ENCODE measurements at regions not wholly inside any gene's neighbourhood (a gene's known extent, or its start where the extent isn't known, plus 50 kb on each side); places are given as distances from the start of the nearest gene placed in this dataset.

DNA sequence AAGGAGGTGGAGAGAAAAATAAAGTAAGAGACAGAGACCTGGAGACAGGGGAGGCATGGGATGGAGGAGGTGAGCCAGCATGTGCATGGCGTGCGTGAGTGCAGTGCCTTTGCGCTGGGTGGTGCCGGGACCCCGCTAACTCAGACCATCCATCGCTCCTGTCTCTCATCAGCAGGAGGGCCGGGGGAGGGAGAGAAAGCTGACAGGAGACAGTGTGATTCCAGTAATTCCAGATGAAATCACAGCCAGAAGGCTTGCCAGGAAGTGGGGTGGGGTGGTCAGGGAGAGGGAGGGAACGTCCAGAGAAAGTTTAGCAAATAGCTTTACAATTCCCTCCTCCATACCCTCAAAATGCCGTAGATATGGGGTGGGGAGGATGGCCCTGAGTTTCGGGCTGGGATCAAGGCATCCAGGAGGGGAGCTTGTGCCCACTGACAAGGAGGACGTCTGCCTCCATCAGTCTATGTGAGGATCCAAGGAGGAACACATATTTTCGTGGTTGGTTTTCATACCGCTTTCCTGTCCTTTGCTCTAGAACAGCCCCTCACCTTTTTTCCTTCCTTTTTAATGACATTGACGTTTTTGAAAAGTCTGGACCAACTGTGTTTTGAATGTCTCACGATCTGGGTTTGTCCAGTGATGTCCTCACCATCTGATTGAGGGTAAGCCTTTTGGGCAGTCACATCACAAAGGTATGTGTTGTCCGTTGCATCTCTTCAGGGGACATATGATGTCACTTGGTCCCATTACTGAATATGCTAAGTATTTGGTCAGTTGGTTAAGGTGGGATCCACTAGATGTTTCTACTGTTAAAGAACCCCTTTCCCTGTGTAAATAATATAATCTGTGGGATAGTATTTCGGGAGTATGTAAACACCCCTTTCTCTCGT is 567.3 kb downstream of the MIAT start:
- POLR2A ChIA-PET: no interaction called here

DNA sequence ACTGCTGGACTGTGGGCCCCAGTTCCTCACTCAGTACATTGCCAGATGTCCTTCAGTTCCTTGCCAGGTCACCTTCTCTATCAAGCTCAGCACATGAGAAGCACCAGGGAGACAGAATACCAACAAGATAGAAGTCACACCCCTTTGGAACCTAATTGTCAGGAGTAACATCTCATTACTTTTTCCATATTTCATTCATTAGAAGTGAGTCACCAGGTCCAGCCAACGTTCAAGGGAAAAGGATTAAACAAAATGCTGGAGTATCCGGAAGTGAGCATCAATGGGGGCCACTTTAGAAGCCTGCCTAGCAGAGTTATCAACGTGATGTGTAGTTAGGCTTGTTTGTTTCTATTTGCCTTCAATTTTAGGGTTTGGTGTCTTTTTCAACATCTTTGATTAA is 569.3 kb downstream of the MIAT start:
- ChIA-PET CTCF (no interaction called here), POLR2A (no interaction called here)

More for the DNA sequence above, 567.3 kb downstream of the MIAT start:
- CTCF ChIA-PET: no interaction called here

DNA sequence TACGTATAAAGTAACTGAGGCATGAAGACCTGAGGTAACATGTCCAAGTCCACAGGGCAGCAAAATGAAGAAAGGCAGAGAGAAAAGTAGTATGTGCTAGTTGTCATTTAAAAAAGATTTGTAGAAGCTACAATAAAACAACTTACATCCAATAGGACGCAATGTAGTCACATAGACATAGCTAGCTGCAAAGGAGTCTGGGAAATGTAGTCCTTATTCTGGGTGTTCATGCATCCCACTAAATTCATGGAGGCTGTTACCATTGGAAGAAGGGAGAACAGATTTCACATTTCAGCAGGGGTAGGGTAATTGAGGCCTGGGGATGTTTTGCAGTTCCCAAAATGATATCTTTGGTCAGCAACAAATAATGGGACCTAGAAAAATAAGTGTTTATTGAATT is 571.4 kb downstream of the MIAT start:
- ChIA-PET CTCF (no interaction called here), POLR2A (no interaction called here)

DNA sequence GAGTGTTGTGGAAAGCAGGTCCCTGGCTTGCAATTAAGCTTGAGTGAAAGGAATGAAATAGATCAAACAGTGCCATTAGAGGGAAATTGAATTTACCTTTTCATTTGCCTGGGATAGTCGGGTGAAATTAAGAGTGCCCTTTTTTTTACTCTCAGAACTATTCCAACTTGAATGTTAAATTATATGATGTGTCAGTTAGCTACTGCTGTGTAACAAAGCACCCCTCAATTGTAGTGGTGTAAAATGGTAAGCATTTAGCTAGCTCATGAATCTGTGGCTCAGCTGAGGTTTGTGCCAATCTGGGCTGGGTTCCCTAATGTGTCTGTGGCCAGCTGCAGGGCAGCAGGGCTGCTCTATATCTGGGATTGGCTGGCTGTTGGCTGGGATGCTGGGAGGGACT is 571.4 kb downstream of the MN1 start:
- POLR2A ChIA-PET: no interaction called here
- CTCF ChIA-PET: no interaction called here

DNA sequence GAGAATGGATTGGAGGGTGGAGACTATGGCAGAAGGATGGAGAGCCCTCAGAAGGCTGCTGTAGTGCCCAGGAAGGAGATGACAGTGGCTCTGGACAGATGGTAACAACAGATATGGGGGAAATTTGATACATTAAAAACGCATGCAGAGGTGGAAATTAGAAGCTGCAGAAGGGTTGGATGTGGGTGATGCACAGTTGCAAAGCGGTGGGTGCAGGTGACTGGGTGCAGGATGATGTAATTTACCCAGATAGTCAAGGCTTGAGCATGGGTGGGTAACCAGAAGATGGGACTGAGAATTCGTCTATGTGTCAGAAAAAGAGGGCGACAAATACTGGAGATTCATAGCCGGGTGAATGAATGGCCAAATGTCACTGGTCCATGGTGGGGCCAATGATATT is 570.3 kb downstream of the MN1 start:
- CTCF ChIA-PET: no interaction called here

DNA sequence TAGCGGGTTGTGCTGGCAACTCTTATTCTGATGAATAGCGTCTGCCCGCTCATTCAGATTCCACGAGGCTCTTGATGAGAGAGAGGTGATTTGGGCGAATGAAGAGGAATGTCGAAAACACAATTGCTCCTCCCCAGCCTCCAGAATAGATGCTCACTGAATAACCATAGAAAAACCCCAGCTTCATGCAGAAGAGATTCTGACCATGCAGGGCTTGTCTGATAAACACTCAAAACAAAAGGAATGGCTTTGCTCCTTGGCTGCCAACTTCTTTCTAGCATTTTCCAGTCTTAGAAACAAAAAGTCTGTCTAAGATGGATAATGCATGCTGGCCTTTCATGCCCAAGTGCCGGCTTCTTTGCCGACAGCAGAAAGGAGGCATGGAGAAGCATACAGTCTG is 569.5 kb downstream of the MN1 start:
- CTCF ChIA-PET: no interaction called here
- POLR2A ChIA-PET: no interaction called here

More for the DNA sequence above, 570.3 kb downstream of the MN1 start:
- POLR2A ChIA-PET: no interaction called here

DNA sequence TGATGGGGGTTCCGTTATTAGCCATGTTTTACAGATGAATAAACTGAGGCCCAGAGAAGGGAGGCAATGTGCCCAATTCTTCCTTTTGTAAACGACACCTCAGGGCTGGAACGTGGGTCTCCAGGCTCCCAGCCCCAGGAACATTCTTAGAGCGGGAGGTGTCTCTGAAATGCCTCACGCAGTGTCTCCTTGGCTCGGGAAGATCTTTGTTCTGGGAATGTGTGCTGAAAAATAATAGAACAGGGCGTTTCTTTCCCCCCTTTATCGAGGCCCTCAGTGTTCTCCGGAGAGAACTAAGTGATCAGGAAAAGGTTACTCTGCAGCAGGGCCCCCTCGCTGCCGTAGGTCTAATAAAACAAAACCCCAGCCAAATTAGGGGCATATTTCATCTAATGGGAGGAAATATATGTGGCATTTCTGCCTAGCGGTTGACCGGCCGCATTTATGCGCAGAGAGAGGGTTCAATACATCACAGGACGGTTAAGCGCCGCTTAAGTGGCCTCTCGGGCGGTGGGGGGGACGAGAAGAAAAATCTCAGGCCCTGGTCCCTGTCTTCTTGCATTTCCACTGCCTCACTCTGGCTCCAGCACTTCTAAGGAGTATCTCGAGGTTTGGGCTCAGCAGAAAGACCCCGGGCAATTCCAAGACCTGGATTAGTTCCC is 564.3 kb downstream of the MN1 start:
- ChIA-PET POLR2A (no interaction called here), CTCF (no interaction called here)

DNA sequence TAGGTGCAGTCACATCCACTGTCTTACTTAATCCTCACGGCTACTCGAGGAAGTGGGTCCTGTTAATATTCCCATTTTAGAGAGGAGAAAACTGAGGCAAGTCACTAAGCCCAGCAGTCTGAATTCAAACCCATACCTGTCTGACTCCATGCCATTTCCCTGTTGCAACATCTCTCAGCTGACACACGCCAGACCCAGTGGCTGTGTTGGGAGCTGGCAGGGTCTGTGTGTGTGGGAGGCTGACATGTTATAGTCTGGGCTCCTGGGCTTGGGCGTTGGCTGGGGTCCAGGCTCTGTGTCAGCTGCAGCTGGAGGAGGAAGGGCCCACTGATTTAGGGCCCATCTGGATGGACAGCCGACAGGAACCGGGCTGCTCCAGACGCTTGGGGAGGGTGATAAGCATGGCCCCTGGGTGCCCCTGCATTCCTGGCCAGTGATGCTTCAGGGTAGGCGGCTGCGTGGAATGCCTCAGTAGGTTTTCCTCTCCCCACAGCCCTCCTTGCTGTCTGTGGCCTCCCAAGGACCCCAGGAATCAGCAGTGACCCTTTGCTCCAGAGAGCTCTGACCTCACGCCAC is 562.5 kb downstream of the MN1 start:
- POLR2A ChIA-PET: no interaction called here
- CTCF ChIA-PET: no interaction called here

DNA sequence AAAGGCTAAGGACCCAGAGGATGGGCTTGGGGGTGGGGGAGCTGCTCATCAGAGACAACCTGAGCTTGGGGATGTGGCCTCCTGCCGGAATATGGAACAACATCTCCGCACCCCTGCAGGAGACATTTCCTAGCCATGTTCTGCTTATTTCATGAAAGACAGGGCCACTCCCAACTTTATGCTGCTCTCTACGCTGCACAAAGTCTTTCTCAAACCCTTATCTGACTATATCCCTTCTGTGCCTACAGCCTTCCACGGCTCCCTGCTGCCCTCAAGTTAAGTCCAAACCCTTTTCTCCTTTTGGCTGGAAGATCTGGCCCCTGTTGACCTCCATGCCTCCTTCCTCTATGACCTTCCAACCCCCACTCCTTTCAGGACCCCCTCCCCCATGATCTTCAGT is 562.0 kb downstream of the MN1 start:
- ChIA-PET CTCF (no interaction called here), POLR2A (no interaction called here)

DNA sequence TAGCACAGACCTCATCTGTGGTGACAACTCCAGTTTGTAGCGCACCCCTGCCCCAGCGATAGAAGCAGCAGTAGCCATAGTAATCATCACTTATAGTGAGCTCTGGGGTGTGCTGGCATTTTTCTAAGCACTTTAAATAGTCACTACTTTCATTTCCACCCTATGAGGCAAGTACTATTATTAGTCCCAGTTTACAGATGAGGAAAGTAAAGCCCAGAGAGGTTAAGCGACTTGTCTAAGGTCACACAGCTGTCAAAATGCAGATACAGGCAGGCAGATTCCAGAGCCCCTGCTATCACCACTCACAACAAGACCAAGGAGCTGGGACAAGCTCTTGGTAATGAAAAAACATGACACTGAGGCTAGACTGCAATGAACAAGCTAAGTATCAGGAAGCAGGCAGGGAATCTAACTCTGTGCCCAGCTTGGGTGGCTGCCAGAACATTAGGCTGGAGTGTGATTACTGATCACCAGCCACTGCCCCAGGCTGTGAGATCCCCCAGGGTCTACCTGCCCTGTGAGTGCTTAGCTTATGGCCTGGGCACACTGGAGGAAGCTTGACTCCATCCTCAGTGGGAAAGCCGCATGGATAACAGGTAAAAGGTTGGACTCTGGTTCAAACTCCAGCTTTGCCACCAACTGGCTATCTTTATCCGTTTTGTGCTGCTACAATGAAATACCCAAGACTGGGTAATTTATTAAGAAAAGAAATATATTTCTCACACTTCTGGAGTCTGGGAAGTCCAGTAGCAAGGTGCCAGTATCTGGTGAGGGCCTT is 561.1 kb downstream of the MN1 start:
- POLR2A ChIA-PET: no interaction called here
- CTCF ChIA-PET: no interaction called here

DNA sequence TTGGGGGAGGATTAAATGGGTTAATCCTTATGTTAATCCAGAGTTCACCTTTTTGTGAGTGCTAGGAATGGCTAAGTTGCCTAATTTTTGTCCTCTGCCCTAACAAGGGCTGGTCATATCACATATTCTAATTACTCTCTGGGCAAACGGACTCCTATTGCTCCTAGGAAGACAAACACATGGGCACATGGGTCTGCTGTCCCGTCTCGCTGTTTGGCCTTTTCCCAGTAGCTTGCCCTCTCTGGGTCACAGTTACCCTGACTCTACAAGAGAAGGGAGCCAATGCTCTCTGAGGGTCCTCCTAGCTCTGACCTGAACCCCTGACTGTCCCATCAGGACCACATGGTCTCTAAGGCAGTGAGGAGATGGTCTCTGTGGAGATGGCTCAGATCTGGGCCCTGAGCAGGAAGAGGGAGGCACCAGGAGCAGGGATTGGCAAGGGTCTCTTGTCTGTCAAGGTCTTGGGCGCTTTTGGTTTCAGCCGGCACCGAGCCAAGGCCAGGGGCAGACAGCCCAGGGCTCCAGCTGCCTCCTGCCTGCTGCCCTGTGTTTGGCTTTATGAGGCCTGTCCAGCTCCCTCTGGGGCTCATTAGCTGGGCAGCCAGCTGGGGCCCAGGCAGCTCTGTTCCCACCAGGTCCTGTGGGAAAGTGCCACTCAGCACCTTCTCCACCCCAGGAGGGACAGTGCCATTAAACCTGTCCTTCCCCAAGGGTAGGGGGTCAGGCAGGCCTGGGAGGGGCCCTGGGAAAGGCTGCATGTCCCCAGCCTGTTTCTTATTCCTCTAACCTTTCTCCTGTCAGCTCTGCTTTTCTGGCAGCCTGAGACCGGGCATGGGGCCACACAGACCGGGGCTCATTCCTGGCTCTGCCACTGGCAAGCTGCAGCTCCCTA is 559.9 kb downstream of the MN1 start:
- ChIA-PET POLR2A (no interaction called here), CTCF (interaction anchor here (0.6 kb wide), 1 partner anchor 841 kb away, joined by 3 read pairs; no protein-coding TSS in a partner anchor)

DNA sequence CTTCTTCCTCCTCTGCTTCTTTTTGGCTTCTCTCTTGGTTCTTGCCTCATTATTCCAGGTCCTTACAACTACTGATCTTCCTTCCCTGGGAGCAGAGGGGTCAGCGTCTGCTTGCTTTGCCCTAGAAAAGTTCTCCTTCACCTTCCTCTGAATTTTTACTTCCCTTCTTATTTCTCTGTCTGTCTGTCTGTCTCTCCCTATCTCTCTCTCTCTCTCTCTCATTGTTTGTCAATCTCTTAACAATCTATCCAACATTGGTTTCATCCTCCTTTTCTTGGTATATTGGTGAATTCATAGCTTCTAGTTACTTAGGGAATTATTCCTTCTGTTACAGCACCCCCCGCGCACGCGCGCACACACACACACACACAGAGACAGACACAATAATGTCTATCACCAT is 559.1 kb downstream of the MN1 start:
- CTCF ChIA-PET: interaction anchor here (0.6 kb wide), 1 partner anchor 842 kb away, joined by 3 read pairs; no protein-coding TSS in a partner anchor
- POLR2A ChIA-PET: no interaction called here

DNA sequence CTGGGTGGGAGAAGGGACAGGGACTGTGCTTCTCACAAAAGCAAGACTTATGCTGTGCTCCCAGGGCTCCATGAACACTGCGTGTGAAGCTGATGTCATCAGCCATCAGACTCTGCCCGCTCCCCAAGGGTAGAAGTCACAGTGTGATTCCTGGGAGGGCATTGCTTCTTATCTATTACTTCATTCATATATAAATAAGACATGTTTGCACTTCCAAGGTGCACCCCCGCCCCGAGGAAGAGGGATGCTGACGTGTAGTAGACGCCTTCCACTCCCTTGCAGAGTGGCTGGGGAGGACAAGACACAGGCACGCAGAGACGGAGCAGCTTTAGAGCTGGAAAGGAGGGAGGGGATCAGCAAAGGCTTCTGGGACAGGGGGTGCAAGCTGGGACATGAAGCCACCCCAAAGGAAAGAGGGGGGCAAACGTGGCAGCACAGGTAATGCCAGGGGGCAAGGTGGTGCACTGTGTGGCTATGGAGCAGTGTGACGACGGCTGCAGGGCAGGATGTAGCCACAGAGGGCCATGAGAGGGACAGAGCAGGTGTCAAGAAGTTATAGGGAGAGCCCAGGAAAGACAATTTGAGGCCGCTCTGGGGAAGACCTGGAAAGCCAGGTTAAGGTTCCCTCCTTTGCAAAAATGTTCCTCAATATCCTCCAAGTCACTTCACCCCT is 558.5 kb downstream of the MN1 start:
- CTCF ChIA-PET: no interaction called here
- POLR2A ChIA-PET: no interaction called here

DNA sequence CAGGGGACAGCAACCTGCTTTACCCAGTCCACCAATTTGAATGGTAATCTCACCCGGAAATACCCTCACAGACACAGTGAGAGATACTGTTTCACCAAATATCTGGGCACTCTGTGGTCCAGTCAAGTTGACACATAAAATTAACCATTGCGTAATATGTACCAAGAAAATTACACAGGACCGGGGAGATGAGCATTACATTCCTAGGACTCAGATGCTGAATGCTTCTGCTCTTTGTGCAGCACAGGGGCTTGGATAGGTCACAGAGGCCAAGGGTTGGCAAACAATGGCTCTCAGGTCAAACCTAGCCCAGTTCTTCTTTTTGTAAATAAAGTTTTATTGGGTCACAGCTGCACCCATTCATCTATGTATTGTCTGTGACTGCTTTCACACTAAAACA is 557.2 kb downstream of the MN1 start:
- ChIA-PET POLR2A (no interaction called here), CTCF (no interaction called here)

DNA sequence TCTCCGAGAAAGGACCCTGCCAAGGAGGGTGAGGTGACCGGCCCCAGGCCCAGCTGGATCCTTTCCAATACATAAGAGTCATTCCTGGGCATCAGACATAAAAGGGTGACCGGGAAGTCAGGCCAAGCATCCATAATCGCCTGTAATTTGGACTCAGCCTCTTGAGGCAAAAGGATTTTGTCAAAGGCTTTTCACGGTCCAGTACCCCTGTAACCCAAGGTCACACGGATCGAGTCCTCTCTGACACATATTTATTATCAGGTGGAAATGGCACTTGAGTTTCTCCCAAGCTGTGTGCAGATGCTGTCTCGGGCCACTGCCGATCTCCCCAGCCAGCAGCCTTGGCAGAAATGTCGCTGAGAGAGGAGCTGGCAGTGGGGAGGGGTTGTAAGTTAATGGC is 556.5 kb downstream of the MN1 start:
- POLR2A ChIA-PET: no interaction called here

DNA sequence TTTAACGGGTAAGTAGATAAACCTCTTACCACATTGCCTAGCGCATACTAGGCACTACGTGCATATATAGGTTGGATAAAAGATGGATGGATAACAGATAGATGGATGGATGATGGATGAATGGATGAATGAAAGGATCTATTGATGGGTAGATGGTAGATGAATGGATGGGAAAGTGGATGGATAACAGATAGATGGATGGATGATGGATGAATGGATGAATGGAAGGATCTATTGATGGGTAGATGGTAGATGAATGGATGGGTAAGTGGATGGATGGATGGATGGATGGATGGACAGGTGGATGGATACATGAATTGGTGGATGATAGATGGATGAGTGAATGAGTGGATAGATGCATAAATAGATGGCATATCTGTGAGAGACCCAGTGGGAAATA is 555.0 kb downstream of the MN1 start:
- ChIA-PET CTCF (no interaction called here), POLR2A (no interaction called here)

More for the DNA sequence above, 556.5 kb downstream of the MN1 start:
- CTCF ChIA-PET: no interaction called here

DNA sequence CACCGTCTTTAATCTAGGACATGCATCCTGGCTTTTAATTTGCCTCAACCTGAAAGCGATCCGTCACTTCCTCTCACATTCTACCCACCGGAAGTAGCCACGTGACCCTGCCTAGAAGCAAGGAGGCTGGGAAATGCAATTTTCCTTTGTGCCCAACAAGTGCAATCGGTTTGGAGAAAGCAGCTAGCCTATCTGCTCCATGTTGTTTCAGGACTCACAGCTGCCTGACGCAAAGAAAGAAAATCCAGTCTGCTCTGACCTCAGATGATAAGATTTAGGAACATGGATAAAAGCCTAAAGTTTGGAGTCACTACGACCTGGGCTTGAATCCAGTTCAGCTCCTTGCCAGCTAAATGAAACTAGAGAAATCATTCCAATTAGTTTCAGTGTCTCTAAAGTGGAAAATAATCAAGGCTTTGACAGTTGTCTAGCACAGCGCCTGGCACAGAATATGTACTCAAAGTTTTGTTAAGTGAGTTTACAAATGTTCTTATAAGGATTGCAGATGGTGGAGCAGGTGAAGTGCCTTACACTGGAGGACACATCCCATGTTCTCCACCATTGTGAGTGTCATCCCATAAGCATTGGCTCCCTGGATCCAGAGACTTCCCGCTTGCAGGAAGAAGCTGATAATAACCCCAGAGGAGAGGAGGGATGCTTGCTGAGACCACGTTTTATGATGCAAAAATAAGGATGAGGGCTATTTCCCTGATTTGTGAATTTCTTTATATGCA is 553.7 kb downstream of the MN1 start:
- ChIA-PET POLR2A (no interaction called here), CTCF (no interaction called here)

DNA sequence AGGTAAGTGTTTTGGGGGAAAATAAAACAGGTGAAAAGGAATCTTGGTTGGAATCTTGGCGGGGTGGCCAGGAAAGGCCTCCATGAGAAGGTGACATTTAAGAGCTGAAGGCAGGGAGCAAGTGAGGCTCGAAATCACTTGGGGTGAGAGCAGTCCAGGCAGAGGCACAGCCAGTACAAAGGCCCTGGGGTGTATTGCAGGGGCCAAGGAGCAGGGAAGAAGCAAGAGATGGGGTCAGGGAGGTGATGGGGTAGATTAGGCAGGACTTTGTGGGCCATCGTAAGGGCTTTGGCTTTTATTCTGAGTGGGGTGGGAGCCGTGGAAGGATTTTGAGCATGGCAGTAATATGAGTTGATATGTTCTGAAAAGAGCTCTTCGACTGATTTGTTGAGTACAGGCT is 551.1 kb downstream of the MN1 start:
- ChIA-PET CTCF (no interaction called here), POLR2A (no interaction called here)

DNA sequence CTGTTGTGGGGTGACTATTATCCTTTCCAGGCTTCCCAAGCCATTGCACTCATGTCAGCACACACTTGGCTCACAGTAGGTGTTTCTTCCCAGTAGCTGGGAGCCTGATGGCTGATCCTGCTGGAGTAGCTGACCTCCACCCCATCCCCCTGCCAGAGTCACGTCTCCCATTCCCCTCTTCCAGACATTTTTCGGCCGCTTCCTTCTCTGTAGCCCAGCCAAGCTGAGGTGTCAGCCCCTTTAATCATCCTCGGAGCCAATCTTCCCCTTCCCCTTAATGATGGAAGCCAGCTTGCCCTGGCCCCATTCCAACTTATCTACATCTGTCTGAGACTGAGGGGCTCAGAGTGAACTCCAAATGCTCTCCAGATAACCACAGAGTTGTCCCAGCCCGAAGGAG is 550.7 kb downstream of the MN1 start:
- POLR2A ChIA-PET: no interaction called here
- CTCF ChIA-PET: no interaction called here

Measured in activated CD8-positive, alpha-beta memory T cell treated with anti-CD3 and anti-CD28 coated beads for 36 hours (primary cell).